GM23248 (cell line): ENCODE measurements at regions not wholly inside any gene's neighbourhood (a gene's known extent, or its start where the extent isn't known, plus 50 kb on each side); places are given as distances from the start of the nearest gene placed in this dataset.

Experiments
- DNase-seq: peaks from one replicate; pipeline ENCODE4 v3.0.0-alpha.2; 2015
- H2AFZ ChIP-seq: fragments of 200-600 bp; sonication (generic); 2 replicates; pipeline ENCODE4 v1.6.1; 2016; ENCODE audit warnings: antibody characterized with exemption
- H3F3A ChIP-seq: fragments of 200-600 bp; sonication (generic); 2 replicates; pipeline ENCODE4 v1.6.1; 2016; ENCODE audit warnings: mild to moderate bottlenecking, antibody characterized with exemption, mixed run types; ENCODE audit not compliant: insufficient read depth
- H3K27ac ChIP-seq: fragments of 200-600 bp; sonication (generic); 2 replicates; pipeline ENCODE4 v1.5.1; 2016; ENCODE audit warnings: mild to moderate bottlenecking
- H3K27me3 ChIP-seq: fragments of 200-600 bp; sonication (generic); replicated peaks from 2 replicates; pipeline ENCODE4 v1.6.1; 2016; ENCODE audit warnings: mild to moderate bottlenecking; ENCODE audit not compliant: insufficient read depth
- H3K36me3 ChIP-seq: fragments of 200-600 bp; sonication (generic); 2 replicates; pipeline ENCODE4 v1.6.1; 2016; ENCODE audit warnings: low read depth, mild to moderate bottlenecking
- H3K4me1 ChIP-seq: fragments of 200-600 bp; sonication (generic); 2 replicates; pipeline ENCODE4 v1.6.1; 2016; ENCODE audit warnings: mild to moderate bottlenecking; ENCODE audit not compliant: insufficient read depth
- H3K4me2 ChIP-seq: fragments of 200-600 bp; sonication (generic); one replicate; pipeline ENCODE4 v1.6.1; 2016; ENCODE audit warnings: mild to moderate bottlenecking; ENCODE audit not compliant: unreplicated experiment
- H3K4me3 ChIP-seq: fragments of 200-600 bp; sonication (generic); 2 replicates; pipeline ENCODE4 v1.5.1; 2016; ENCODE audit warnings: mild to moderate bottlenecking
- H3K79me2 ChIP-seq: fragments of 200-600 bp; sonication (generic); 2 replicates; pipeline ENCODE4 v1.6.1; 2016; ENCODE audit warnings: mild to moderate bottlenecking; ENCODE audit not compliant: insufficient read depth
- H3K9ac ChIP-seq: fragments of 200-600 bp; sonication (generic); 2 replicates; pipeline ENCODE4 v1.6.1; 2016; ENCODE audit warnings: mild to moderate bottlenecking
- H3K9me2 ChIP-seq: fragments of 200-600 bp; sonication (generic); 2 replicates; pipeline ENCODE4 v1.6.1; 2016; ENCODE audit warnings: mixed run types, mild to moderate bottlenecking, moderate library complexity; ENCODE audit not compliant: insufficient read depth
- H3K9me3 ChIP-seq: fragments of 200-600 bp; sonication (generic); one replicate; pipeline ENCODE4 v1.6.1; 2017; ENCODE audit warnings: low read depth
- H4K20me1 ChIP-seq: fragments of 200-600 bp; sonication (generic); 2 replicates; pipeline ENCODE4 v1.6.0; 2016; ENCODE audit not compliant: insufficient read depth
- EZH2 ChIP-seq: fragments of 200-600 bp; sonication (generic); IDR thresholded peaks from 2 replicates; pipeline ENCODE4 v1.6.1; 2018; ENCODE audit warnings: antibody characterized with exemption, mild to moderate bottlenecking; ENCODE audit not compliant: insufficient read depth, poor library complexity, severe bottlenecking
- EZH2phosphoT487 ChIP-seq: fragments of 200-600 bp; sonication (generic); IDR thresholded peaks from 2 replicates; pipeline ENCODE4 v1.6.1; 2018; ENCODE audit warnings: antibody characterized with exemption, moderate library complexity, mild to moderate bottlenecking, low read depth; ENCODE audit not compliant: insufficient read depth
- WGBS, 2 experiments: methylation state at CpG; one replicate each; pipeline ENCODE4 v1.1.6; 2015 to 2017; ENCODE audit warnings: low lambda C conversion rate in 2 of 2, low coverage in 1 of 2; ENCODE audit errors: missing lambda C conversion rate in 2 of 2; 5-methylcytosine and 5-hydroxymethylcytosine counted together
- in situ Hi-C: fragments of 300-500 bp; cut with MboI; formaldehyde crosslinking; loops from 2 replicates; pipeline ENCODE4 v1.15.0; 2020

DNA sequence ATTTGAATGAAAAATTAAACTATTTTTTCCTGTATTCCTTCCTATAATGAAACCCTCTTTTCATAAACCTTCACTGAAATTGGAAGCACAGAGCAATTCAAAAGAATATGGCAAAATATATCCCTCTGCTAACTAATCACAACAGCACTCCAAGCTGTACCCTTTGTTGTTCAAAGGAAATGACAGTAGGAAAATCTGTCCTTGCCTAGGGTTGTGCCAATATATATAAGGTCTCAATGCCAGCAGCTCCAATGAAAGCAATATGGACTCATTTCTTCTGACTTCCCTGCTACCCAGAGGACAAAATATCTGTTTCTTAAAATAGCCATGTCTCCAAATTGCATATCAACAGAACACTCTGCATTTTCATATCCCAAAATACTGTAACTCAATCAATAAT lies 373.9 kb upstream of the MC4R start:
- Histone ChIP-seq H3K4me2 (no peak overlapping the region), H3K4me3 (no peak overlapping the region), H3F3A (no peaks in the 10 kb centered on the region), H3K9me2 (no peaks in the 10 kb centered on the region), H3K9ac (no peak overlapping the region), H3K4me1 (no peaks in the 10 kb centered on the region), H3K79me2 (no peaks in the 10 kb centered on the region), H3K36me3 (no peaks in the 10 kb centered on the region), H3K27ac (no peak overlapping the region), H4K20me1 (no peaks in the 10 kb centered on the region), H2AFZ (no peak overlapping the region), H3K9me3 (no peaks in the 10 kb centered on the region), H3K27me3 (no peaks in the 10 kb centered on the region)
- no peak for DNase-seq
- TF ChIP-seq EZH2phosphoT487, result no peak
- TF ChIP-seq EZH2, result no peak
- in situ Hi-C loops, result no loop called here

GRCh38 chr18:60746919-60747318 lies 374.3 kb upstream of the MC4R start:
- Histone ChIP-seq H3K4me1 (no peaks in the 10 kb centered on the region), H3K79me2 (no peaks in the 10 kb centered on the region), H3F3A (no peaks in the 10 kb centered on the region), H3K27ac (no peak overlapping the region), H3K9me2 (no peaks in the 10 kb centered on the region), H3K4me2 (no peak overlapping the region), H3K9ac (no peak overlapping the region), H4K20me1 (no peaks in the 10 kb centered on the region), H2AFZ (no peak overlapping the region), H3K36me3 (no peaks in the 10 kb centered on the region), H3K4me3 (no peak overlapping the region), H3K27me3 (no peaks in the 10 kb centered on the region), H3K9me3 (no peaks in the 10 kb centered on the region)
- DNase-seq, result no peak
- TF ChIP-seq EZH2 (no peak), EZH2phosphoT487 (no peak)
- in situ Hi-C loops, result no loop called here

DNA sequence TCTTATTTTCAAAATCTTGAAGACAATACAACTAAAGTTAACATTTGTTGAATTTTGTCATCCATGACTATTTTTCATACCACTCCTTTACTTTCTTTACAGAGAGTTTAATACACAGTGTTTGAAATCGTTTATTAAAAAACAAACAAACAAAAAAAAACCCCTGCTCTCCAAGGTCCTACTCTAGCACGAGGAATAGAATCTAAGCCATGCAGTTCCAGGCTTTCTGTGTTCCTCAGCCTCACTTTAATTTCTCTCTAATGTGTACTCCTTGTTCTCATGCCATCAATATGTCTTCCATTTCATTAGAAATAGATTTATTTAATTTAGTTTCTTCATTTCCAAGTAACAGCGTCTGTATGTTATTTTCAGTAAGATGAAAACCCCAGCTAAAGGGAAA lies 381.2 kb upstream of the MC4R start:
- no peaks in the 10 kb centered on the region for H4K20me1 ChIP-seq
- 30 to 39% methylated on average over 3 of the region's 3 CpGs for whole genome bisulfite sequencing, 2 experiments
- H3K79me2 ChIP-seq, result no peaks in the 10 kb centered on the region
- no peaks in the 10 kb centered on the region for H3K9me3 ChIP-seq
- in situ Hi-C loops, result no loop called here
- no peaks in the 10 kb centered on the region for H3K36me3 ChIP-seq
- no peaks in the 10 kb centered on the region for H3K4me1 ChIP-seq
- H3K4me2 ChIP-seq, result no peak overlapping the region
- no peak overlapping the region for H3K9ac ChIP-seq
- no peak for DNase-seq
- H3K27me3 ChIP-seq, result no peaks in the 10 kb centered on the region
- no peaks in the 10 kb centered on the region for H3F3A ChIP-seq
- H3K4me3 ChIP-seq, result no peak overlapping the region
- no peaks in the 10 kb centered on the region for H3K9me2 ChIP-seq
- no peak for TF ChIP-seq EZH2
- no peak for TF ChIP-seq EZH2phosphoT487
- no peak overlapping the region for H2AFZ ChIP-seq
- H3K27ac ChIP-seq, result no peak overlapping the region

DNA sequence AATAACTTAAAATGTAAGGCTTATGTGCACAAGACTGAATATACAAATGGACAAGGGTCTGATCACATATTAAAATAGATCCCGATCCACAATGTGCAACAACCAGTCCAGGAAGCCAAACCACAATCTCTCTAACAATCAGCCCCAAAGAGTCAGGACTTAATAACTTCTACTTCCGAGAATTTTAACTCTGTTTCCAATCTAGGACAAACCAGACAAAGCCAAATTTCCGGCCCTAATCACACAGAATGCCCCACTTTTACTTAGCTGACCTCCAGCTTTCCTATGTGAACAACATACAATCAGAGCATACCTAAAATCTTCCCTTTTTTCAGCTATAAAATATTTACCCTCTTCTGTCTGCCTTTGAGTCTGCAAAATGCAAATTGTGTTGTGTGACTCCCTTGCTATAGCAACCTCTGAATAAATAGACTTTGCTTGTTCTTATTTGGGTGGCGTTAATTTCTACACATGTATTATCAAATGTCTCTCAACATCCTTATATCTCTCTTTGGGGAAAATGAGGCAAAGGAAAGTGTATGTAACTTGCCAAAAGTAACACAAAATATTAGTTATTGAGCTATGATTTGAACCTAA lies 381.9 kb upstream of the MC4R start:
- no peaks in the 10 kb centered on the region for H3K9me2 ChIP-seq
- no peaks in the 10 kb centered on the region for H3K79me2 ChIP-seq
- H3K4me3 ChIP-seq, result no peak overlapping the region
- no peak overlapping the region for H2AFZ ChIP-seq
- H3K27ac ChIP-seq, result no peak overlapping the region
- H3F3A ChIP-seq, result no peaks in the 10 kb centered on the region
- no peak overlapping the region for H3K4me2 ChIP-seq
- no peaks in the 10 kb centered on the region for H3K4me1 ChIP-seq
- H3K9me3 ChIP-seq, result no peaks in the 10 kb centered on the region
- TF ChIP-seq EZH2, result no peak
- no peak for TF ChIP-seq EZH2phosphoT487
- no peaks in the 10 kb centered on the region for H3K27me3 ChIP-seq
- H3K36me3 ChIP-seq, result no peaks in the 10 kb centered on the region
- in situ Hi-C loops, result no loop called here
- 38 to 43% methylated on average over 4 of the region's 4 CpGs for WGBS, 2 experiments
- H3K9ac ChIP-seq, result no peak overlapping the region
- H4K20me1 ChIP-seq, result no peaks in the 10 kb centered on the region
- no peak for DNase-seq

GRCh38 chr18:60755134-60755533 lies 382.6 kb upstream of the MC4R start:
- Histone ChIP-seq H3K9ac (no peak overlapping the region), H3K27me3 (no peaks in the 10 kb centered on the region), H2AFZ (no peak overlapping the region), H3K79me2 (no peaks in the 10 kb centered on the region), H3K4me3 (no peak overlapping the region), H3K9me3 (no peaks in the 10 kb centered on the region), H3F3A (no peaks in the 10 kb centered on the region), H3K9me2 (no peaks in the 10 kb centered on the region), H3K4me1 (no peaks in the 10 kb centered on the region), H3K36me3 (no peaks in the 10 kb centered on the region), H4K20me1 (no peaks in the 10 kb centered on the region), H3K4me2 (no peak overlapping the region), H3K27ac (no peak overlapping the region)
- no peak for DNase-seq
- 58 to 59% methylated on average over 5 of the region's 5 CpGs for WGBS, 2 experiments
- in situ Hi-C loops, result no loop called here
- no peak for TF ChIP-seq EZH2phosphoT487
- TF ChIP-seq EZH2, result no peak
